ENCODE measurements at regions not wholly inside any gene's neighbourhood (a gene's known extent, or its start where the extent isn't known, plus 50 kb on each side); places are given as distances from the start of the nearest gene placed in this dataset.

DNA sequence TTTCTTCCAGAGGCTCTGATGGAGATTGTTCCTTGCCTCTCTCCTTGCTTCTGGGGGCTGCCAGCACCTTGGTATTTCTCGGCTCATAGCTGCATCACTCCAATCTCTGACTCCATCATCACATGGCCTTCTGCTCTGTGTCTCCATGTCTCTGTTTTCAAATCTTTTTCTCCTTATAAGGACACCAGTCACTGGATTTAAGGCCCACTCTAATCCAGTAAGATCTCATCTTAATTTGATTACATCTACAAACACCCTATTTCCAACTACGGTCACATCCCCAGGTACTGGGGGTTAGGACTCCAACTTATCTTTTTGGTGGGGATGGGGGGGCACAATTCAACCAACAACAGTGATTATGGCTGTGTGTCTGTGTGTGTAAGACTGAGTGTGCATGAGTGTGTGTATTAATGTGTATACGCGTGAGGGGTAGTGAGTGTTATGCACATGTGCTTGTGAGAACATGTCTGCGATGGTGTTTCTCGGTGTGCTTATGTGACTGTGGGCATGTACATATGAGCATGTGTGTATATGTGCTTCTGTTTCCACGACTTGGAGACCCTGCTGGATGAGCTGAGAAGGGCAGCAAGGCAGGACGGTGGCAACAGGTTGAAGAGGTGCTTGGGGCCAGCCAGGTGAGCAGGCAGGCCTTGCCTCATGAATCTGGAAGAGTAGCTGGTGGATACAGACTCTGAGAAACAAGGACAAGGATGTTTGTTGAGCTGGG, 130.5 kb downstream of the MRPL14 start:
- no peak overlapping the region for H2AK5ac ChIP-seq (ENCODE audit: insufficient read length, low read length)
- H3K23me2 ChIP-seq (ENCODE audit: insufficient read length, low read depth, low read length, poor library complexity, severe bottlenecking), result no peaks in the 10 kb centered on the region
- H2BK5ac ChIP-seq (ENCODE audit: insufficient read length, low read length), result no peak overlapping the region
- H3K14ac ChIP-seq (ENCODE audit: insufficient read depth, low read length), result no peak overlapping the region
- peaks cover 7 to 8% of the 10 kb centered on the region in 2 experiments for H3K9me3 Mint-ChIP-seq
- H3K79me1 ChIP-seq (ENCODE audit: insufficient read depth, low read depth, low read length, poor library complexity, severe bottlenecking), result no peaks in the 10 kb centered on the region
- H3K4me3 Mint-ChIP-seq, result no peak overlapping the region
- H2BK15ac ChIP-seq (ENCODE audit: low read depth, low read length), result no peak overlapping the region
- peak overlapping the region in 1 of 3 experiments; percentile 46; a peak in 1 of 7 replicates for H3K27ac Mint-ChIP-seq
- H4K5ac ChIP-seq (ENCODE audit: insufficient read length, low read depth, low read length), result no peak overlapping the region
- H3K36me3 Mint-ChIP-seq (ENCODE audit: insufficient read depth in 1 of 3, low read depth in 3 of 3), result peaks cover 5 to 11% (median 10%) of the 10 kb centered on the region in 3 experiments; a peak in 6 of 7 replicates
- no peaks in the 10 kb centered on the region for H3K9me3 ChIP-seq (ENCODE audit: control insufficient read depth, low read depth, low read length)
- no peak overlapping the region for H3K4ac ChIP-seq (ENCODE audit: low read depth, low read length)
- no peak overlapping the region for H2BK20ac ChIP-seq (ENCODE audit: low read depth, low read length, poor library complexity, severe bottlenecking)
- no peaks in the 10 kb centered on the region for H4K20me1 ChIP-seq (ENCODE audit: control insufficient read depth, insufficient read depth, insufficient read length)
- no peak overlapping the region for H4K91ac ChIP-seq (ENCODE audit: insufficient read length, low read depth, low read length)
- H3K4me1 ChIP-seq (ENCODE audit: insufficient read depth, low read length), result peaks cover 7% of the 10 kb centered on the region; the same call in 1 of the 2 replicates
- no peaks in the 10 kb centered on the region for H3K27me3 ChIP-seq (ENCODE audit: insufficient read depth, low read length)
- no peak overlapping the region for H2AFZ ChIP-seq (ENCODE audit: low read length)
- H3K56ac ChIP-seq (ENCODE audit: insufficient read length, low read depth, low read length), result no peak overlapping the region
- no peak overlapping the region for H2BK12ac ChIP-seq (ENCODE audit: insufficient read length, low read depth, low read length)
- no peak for DNase-seq
- H3K27ac ChIP-seq (ENCODE audit: insufficient read length, low read depth, low read length), result no peak overlapping the region
- H3K79me2 ChIP-seq (ENCODE audit: insufficient read depth, low read length), result no peaks in the 10 kb centered on the region
- H4K8ac ChIP-seq (replicated peaks; ENCODE audit: insufficient read length, low read depth, low read length), result no peak overlapping the region
- no peak overlapping the region for H3K4me2 ChIP-seq (ENCODE audit: insufficient read depth, insufficient read length, low read length)
- no peak overlapping the region for H3K9ac ChIP-seq (ENCODE audit: extremely low read depth, insufficient read length, low read length)
- H3K4me1 Mint-ChIP-seq, result peaks cover 35 to 38% of the 10 kb centered on the region in 2 experiments
- no peak overlapping the region for H3K18ac ChIP-seq (ENCODE audit: insufficient read length, low read depth, low read length)
- no peak overlapping the region for H2BK120ac ChIP-seq (ENCODE audit: low read depth, low read length, poor library complexity, severe bottlenecking)
- no peak for TF ChIP-seq CTCF (conservative IDR thresholded peaks at IDR 0.05)
- H3K23ac ChIP-seq (ENCODE audit: insufficient read length, low read depth, low read length), result no peak overlapping the region
- WGBS (ENCODE audit: extremely low coverage, insufficient read length, low lambda C conversion rate), result 100% methylated on average over 2 of the region's 8 CpGs
- H3T11ph ChIP-seq (ENCODE audit: low read length), result no peak overlapping the region
- H3K27me3 Mint-ChIP-seq (ENCODE audit: low read depth), result no peaks in the 10 kb centered on the region; the same call in 1 of the 2 replicates
